Hematopoietic multipotent progenitor cell treated with erythropoietin and hydrocortisone succinate and interleukin-3 and kit ligand, for 4 days (in vitro differentiated cells): ENCODE measurements at regions not wholly inside any gene's neighbourhood (a gene's known extent, or its start where the extent isn't known, plus 50 kb on each side); places are given as distances from the start of the nearest gene placed in this dataset.

Experiments
- DNase-seq: peaks from one replicate; pipeline ENCODE4 v3.0.0-alpha.2; 2015

GRCh38 chr1:244970236-244970743 is 105.9 kb upstream of the HNRNPU start:
- DNase-seq = peak; percentile 91

GRCh38 chr1:244969355-244970235 is 105.3 kb upstream of the HNRNPU start:
- peak; percentile 85 for DNase-seq

DNA sequence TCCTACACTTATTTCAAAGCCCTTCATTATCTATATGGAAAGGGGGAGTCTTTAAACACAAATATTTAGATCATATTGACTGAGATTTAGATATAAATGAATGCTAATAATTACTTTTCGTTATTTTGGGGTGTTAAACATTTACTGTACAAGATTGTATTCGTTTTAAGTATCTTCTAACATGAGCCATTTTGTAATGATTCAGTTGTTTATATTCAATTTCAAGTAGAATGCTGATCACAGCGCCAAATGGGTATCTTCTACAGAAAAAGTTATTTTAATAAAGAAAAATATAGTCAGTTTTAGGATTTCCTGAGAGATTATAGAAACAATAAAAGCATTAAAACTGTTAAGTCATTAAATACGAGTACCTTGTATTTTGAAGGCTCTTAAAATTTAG is 104.5 kb upstream of the HNRNPU start:
- no peak for DNase-seq

DNA sequence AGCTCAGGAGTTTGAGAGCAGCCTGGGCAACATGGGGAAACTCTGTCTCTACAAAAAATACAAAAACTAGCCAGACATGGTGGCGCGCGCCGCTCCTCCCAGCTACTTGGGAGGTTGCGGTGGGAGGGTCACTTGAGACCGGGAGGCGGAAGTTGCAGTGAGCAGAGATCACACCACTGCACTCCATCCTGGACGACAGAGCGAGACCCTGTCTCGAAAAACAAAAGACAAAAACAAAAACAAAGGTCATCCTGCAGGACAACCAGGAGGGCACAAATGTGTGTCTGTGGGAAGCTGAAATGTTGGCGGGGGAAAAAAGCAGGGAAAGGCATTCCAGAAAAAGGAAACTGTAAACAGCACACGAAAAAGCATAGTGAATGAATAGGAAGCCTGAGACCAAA is 104.1 kb upstream of the HNRNPU start:
- no peak for DNase-seq

DNA sequence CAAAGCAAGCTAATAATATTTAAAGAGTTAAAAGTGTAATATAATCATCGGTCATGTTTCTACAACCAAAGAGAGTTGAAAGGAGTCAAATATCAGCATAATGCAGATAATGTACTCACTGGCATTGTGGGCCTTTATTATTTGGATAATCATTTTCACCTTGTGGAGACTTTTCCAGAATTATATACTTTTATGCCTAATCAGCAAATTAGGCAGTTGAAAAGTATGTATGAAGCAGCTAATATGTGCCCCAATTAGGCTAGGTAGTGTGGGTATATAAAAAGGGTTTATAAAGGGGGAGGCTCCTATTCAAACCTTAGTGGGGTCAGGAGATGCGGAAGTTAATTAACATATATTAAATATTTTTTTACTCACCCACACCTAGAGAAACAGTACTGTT is 102.8 kb upstream of the HNRNPU start:
- DNase-seq = no peak

DNA sequence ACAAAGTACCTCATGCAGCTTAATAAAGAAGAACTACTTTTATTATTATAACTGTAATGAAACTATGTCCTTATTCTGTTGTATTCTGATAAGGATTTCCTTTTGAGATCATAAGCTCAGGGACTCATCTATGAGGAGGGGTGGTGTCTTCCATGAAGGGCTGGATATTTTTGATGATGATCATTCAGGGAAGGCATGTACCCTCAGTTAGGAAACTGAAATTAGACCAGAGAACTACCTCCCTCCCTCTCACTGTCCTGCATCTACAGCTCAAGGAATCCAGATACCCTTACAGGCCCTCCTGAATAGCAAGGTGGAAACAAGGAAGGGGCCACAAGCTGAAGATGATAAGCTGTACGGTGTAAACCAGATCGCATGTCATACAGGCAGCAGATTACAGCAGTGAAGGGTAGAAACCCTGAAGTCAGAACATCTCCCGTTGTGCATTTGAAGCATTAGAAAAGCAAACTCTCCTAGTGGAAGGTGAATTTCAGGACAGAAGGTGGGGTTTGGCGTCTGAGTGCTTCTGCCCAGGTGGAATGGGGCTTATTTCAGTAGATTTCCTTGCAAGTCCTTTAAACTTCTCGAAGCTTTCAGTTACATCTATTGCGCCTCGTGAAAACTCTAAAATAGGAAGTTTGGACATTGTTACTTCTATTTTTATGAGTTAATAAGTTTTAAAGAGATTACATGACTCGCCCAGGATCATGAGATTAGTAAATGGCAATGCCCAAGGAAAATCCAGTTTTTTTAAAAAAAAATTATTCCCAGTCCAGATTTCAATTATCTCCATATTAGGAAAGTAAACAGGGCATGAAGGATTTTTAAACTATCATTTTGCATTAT is 101.1 kb upstream of the HNRNPU start:
- peak; percentile 18 for DNase-seq

GRCh38 chr1:244964112-244964971 is 100.0 kb upstream of the HNRNPU start:
- peak; percentile 54 for DNase-seq

DNA sequence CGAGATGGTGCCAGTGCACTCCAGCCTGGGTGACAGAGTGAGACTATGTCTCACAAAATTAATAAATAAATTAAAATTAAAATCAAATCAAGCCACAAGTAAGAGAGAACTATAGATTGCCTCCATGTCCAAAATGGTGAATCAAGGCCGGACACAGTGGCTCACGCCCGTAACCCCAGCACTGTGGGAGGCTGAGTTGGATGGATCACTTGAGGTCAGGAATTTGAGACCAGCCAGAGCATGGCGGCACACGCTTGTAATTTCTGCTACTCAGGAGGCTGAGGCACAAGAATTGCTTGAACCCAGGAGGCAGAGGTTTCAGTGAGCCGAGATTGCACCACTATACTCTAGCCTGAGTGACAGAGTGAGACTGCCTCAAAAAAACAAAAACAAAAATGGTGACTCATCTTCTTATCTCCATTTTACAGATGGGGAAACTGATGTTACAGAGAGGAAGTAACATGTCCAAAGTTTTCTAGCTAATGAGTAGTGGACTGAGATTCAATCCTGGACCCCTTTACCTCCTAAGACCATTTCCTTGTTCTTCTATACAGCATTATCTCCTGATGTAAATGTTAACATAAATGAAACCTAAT is 99.0 kb upstream of the HNRNPU start:
- peak; percentile 55 for DNase-seq

DNA sequence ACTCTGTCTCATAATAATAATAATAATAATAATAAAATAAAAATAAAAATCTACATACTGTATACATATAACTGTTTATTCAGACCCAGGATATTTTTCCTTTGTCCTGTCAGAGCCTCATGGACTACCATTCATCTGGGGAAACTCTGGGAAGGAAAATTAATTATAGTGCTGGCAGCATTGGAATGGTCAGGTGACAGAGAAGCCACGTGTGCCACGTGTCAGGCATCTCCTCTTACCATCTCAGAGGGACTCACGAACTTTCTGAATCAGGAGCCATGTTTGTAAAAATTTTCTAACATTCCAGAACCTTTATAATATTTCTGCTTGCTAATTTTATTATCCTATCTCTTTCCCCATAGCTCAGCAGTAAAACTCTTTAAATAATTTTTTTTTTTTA is 97.8 kb upstream of the HNRNPU start:
- DNase-seq = no peak

DNA sequence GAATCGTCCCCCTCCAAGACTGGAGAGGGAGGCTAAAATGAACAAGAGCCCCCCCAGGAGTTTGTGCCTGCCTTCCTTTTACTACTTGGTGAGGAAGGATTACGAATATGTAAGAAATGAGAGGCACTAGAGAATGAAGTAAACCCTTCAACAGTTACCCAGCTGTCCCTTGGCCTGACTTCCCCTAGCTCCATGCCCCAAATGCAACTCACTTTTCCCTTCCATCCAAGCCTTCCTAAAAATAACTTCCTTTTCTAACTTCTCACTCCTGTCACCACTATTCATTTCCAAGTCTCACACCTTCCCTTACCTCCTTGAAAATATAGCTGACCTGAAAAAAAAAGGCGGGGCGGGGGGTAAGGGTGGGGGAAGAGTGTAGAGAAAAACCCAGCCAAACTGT is 96.6 kb upstream of the HNRNPU start:
- no peak for DNase-seq

- no peak for DNase-seq
Measured at GRCh38 chr1:244958593-244958992, 94.2 kb upstream of the HNRNPU start.

GRCh38 chr1:244957525-244957924 is 93.2 kb upstream of the HNRNPU start:
- DNase-seq = no peak

DNA sequence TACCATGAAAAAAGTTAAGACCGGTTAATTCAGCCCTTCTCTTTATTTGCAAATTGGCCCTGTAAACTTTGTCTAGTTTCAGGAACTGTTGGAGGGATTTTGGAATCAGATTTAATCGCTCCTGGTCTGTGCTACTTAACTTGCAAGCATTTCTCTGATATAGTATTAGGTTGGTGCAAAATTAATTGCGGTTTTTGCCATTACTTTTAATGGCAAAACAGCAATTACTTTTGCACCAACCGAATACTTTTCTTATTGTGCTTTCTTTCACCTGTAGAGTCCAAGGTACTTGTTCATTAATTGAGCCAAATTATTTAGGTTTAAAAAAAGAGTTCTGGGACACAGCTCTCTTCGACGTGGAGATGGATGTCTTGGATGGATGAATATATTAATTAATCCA is 92.8 kb upstream of the HNRNPU start:
- no peak for DNase-seq

- DNase-seq = no peak
Measured at GRCh38 chr1:244955661-244956060, 91.3 kb upstream of the HNRNPU start.

- no peak for DNase-seq
Measured at GRCh38 chr1:244954359-244954758, 90.0 kb upstream of the HNRNPU start.

DNA sequence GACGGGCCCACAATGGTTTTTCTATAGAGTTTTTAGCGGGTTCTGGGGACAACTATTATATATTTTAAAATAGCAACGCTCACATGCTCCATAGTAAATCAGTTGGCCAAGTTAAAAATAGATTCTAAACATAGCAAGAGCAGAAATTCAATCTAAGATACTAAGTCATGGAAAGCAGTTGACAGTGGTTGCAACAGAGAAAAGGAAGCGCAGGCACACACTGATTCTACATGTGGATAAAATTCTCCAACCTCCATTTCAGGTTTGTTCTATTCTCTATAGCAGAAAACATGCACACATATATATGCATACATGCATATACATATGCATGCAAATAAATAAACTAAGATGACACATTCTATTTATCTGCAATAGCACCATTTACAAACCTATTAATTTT is 89.6 kb upstream of the HNRNPU start:
- no peak for DNase-seq

- no peak for DNase-seq
Measured at GRCh38 chr1:244952940-244953339, 88.6 kb upstream of the HNRNPU start.

DNA sequence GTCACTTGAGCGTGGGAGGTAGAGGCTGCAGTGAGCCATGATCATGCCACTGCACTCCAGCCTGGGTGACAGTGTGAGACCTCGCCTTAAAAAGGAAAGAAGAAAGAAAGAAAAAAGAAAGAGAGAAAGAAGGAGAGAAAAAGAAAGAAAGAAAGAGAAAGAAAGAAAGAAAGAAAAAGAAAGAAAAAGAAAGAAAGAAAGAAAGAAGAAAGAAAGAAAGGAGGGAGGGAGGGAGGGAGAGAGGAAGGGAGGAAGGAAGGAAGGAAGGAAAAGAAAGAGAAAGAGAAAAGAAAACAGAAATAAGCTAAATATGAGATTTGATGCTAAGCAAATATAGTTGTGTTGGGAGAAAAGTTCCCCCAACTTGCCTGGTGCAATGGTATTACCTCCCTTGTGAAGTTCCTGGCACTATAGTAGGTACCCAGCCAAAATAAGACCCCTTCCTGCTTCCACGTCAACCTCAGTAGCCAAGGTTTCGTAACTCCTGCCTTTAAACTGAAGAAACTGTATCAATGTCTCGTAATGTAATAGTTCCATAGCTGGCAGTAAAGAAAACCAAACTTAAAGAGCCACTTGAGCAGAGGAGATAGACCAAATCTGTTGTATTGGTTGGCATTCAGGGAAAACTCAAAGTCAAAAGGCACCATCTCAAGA is 88.1 kb upstream of the HNRNPU start:
- DNase-seq = peak; percentile 16

DNA sequence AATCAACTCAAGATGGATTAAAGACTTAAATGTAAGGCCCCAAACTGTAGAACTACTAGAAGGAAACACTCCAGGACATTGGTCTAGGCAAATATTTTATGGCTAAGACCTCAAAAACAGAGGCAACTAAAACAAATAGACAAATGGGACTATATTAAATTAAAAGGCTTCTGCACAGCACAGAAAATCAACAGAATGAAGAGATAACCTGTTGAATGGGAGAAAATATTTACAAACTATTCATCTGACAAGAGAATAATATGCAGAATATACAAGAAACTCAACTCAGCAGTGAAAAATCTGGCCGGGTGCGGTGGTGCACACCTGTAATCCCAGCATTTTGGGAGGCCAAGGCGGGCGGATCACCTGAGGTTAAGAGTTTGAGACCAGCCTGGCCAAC is 84.1 kb upstream of the HNRNPU start:
- no peak for DNase-seq

DNA sequence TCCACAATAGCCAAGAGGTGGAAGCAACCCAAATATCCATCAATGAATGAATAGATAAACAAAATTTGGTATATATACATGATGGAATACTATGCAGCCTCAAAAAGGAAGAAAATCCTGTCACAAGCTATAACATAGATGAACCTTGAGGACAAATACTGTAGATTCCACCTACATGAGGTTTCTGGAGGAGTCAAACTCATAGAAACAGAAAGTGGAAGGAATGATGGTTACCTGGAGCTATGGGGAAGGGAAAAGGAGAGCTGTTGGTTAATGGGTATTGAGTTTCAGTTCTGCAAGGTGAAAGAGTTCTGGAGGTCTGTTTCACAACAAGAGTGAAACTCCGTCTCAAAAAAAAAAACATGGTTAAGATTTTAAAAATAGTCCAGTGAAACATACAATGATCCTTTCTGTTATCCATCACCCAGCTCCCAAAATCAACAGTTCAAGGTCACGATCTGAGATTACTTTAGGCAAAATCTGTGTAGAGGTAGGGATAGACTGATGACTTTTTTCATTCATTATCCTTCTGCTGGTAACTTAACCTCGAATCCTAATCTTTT is 80.8 kb upstream of the HNRNPU start:
- DNase-seq = no peak

- no peak for DNase-seq
Measured at GRCh38 chr1:244941121-244941520, 76.8 kb upstream of the HNRNPU start.

GRCh38 chr1:244937099-244937498 is 72.8 kb upstream of the HNRNPU start:
- DNase-seq = no peak
